NCI-H2107 treated with DMSO at 0.1 percent for 48 hours (cell line): ENCODE measurements at regions not wholly inside any gene's neighbourhood (a gene's known extent, or its start where the extent isn't known, plus 50 kb on each side); places are given as distances from the start of the nearest gene placed in this dataset.
"Not testable (repeated sequence)": the region's sequence is repeated elsewhere in the genome, so short reads cannot be mapped to it uniquely, and the experiment has no call there.

Source experiments
- DNase-seq: peaks from one replicate; lab custom pipeline; 2025; ENCODE audit not compliant: unreplicated experiment; lab: John Stamatoyannopoulos, UW

GRCh38 chr4:64016893-64017292 is 392.4 kb downstream of the TECRL start:
- DNase-seq: no peak

DNA sequence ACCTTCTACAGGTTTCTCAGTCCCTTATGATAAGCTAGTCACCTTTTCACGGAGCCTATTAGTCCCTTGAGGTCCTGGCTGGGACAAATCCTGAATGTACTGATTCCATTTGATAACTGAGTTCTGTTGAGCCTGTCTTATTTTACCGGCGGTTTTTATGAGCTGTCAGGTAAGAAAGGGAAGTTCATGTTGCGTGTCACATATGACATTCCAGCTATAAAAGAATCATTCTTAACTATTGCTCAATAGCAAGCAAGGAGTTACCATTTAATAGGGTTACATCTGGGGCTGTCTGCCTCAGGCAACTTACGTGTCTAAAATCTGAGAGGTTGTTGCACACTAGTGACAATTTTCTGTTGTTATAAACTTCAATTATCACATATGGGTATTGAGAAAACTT is 394.6 kb downstream of the TECRL start:
- no peak for DNase-seq

DNA sequence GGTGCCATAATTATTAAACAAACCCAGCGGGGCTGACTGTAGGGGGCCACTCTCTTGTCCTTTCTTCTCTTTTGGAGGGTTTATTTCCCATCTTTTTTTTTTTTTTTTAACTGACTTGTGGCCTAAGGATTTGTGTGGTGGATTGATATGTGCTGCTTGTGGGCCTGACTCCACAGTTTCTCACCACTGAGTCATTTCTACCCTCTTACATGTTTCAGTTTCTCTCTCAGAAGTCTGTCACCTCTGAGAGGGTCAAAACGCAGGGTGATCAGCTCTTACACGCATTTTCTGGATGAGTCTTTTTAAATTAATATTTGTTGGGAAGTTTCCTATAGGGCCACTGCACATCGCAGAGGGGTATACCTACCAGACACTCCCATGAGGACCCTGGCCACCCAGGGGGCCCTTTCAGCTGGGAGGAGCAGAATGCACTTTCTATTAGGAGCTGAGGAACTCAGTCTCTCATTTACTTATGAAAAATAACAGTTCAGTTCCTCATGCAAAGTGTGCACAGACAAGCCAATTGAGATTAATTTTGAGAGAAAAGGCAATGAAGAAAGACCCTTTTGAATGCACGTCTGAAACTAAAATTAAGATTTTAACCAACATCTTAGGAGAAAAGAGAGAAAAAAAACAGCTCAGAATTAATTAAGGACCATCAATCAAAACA is 407.9 kb downstream of the TECRL start:
- no peak for DNase-seq

- no peak for DNase-seq
Measured at GRCh38 chr4:64000241-64000640, 409.0 kb downstream of the TECRL start.

- DNase-seq: no peak
Measured at GRCh38 chr4:63986253-63986652, 423.0 kb downstream of the TECRL start.

GRCh38 chr4:63983224-63983623 is 426.0 kb downstream of the TECRL start:
- DNase-seq: no peak

- no peak for DNase-seq
Measured at GRCh38 chr4:63965875-63966274, 443.4 kb downstream of the TECRL start.

GRCh38 chr4:63942706-63943286 is 466.5 kb downstream of the TECRL start:
- DNase-seq: not testable (repeated sequence)

GRCh38 chr4:63937961-63938360 is 471.3 kb downstream of the TECRL start:
- DNase-seq: no peak

DNA sequence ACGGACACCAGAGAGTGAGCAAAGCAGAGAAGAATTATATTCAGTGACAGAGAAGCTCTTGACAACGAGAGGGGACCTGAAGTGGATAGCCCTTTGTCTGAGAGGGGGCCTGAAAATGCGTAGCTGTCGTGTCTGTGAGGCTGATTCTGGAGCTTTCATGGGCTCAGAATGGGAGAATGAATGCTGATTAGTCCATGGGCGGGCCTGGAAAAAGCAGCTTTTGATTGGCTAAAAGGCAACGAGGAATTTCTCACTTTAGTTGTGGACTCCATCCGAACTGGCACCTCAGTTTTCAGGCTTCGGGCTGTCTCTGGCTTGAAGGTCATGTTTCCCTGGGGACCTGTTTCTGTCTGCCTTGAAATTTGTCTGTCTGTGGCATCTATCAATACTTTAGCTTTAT is 487.1 kb downstream of the TECRL start:
- no peak for DNase-seq

DNA sequence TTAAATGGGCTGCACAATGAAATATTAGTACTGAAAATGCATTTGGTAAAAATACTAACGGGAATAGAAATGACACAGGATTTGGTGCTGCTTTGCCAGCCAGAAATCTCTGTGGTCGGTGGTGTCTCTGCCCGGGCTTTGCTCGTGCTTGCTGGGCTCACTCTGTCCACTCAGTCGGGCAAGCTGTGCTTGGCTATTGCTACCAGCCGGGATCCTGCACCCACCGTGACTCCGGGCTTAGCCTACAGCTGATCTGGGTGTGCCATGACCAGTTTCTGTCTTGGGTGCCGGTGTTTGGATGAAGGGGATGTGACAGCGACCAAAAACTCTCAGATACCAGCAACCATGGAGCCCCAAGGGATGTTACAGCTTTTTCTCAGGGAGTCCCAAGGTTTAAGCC is 487.7 kb downstream of the TECRL start:
- no peak for DNase-seq

GRCh38 chr4:63919636-63920365 is 489.4 kb downstream of the TECRL start:
- DNase-seq: no peak

DNA sequence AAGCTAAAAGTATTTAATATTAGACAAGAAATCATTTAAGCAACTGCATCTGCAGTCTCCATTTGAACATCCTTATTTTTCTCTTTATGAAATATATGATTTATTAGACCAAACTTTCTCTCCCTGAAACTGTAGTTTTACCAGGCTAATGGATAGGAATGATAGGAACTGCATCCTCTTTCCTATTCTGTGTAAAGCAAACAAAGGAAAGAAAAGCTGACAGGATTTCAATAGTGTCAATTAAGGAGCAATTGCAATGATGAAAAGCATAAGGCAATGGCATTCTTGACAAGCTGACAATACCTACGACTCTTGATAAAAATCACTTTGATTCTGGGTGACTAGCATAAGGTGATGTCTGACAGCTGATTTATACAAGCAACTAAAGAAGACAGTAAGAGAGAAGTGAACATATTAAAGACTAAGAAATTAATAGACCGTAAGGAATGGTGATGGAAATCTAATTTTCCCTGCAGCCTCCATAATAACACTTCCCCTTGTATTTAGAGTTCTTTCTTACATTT is 502.5 kb downstream of the TECRL start:
- DNase-seq: no peak

DNA sequence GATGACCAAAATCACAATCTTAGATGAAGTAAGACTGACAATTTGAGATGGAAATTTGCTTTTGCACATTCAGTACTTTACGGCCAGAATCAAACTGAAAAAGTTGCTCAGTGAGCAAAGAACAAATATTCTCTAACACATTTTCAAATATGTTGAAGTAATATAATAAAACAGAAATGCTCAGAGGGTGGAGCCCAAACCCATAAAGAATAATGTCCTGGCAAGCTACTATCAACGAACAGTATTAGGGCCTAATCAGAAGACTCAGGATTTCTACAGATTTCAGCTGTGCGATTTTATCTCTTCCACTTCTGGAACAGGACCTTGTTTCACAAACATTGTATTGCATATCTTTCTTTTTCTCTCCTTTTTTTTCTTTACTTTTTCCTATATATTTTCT is 505.0 kb downstream of the TECRL start:
- DNase-seq: no peak

DNA sequence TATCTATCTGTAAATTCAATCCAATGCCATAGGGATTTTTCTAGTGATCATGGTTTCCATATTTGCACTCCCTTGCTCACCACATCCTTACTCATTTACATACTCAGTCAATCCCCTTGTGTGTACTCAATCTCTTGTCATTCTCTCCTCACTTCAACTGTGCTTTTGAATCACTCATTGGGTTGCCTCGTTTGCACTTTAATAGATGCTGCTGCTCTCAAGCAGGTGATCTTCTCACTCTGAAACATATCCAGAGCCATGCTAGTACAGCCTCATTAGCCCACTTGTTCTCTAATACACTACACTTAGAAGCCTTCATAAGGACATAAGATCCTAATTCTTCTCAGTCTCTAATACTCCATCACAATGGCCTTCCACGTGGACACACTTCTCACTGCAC is 507.9 kb downstream of the TECRL start:
- DNase-seq: no peak

GRCh38 chr4:63898961-63899360 is 510.3 kb downstream of the TECRL start:
- no peak for DNase-seq

DNA sequence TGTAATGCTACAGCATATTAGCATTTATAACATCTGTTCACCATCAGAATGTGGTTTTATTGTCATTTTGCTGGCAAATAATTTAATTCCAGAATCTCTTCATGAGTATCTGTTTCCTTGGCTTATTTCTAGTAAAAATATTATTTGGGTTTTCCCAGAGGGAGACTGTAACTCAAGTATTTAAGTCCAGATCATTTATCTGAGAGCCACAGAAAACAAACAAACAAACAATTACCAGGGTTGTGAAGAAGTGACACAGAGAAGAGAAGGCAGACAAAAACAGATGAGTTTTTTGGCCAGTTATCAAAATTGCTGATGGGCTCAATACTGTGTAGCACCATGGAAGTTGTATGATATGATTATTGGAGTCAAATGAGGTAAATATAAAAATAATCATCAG is 515.1 kb downstream of the TECRL start:
- no peak for DNase-seq

DNA sequence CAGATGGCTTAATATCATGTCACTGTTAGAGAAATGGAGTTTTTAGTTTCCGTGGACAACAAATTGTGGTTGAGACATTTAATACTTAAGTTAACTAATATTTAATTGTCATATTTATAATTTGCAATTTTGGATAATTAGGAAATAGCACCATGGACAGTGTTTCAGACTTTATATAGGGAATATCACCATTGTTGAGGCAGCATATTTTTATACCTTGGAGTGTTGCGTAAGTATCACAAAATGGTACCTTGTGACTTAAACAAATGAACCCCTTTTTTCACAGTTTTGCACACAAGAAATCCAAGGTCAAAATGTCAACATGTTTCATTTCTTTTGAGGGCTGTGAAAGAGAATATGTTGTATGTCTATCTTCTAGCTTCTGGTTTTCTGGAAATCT is 539.9 kb downstream of the TECRL start:
- no peak for DNase-seq

- no peak for DNase-seq
Measured at GRCh38 chr4:63851496-63851895, 557.8 kb downstream of the TECRL start.

DNA sequence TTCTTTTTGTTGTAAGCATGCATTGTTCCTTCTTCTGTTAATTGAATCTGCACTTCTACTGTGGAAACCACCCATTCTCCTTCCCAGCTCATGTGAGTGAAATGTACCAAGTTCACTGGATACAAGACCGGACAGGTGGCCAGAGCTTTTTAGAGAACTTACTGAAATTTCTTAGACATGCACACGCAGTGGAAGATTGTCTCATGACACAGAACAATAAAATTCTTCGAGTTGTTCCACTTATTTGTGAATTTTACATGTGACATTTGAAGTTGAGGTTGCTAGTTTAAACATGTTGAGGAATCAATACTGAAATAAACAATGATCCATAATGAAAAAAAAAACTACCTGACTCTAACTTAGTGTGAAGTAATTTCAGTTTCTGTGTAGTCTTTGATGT is 568.0 kb downstream of the TECRL start:
- no peak for DNase-seq

DNA sequence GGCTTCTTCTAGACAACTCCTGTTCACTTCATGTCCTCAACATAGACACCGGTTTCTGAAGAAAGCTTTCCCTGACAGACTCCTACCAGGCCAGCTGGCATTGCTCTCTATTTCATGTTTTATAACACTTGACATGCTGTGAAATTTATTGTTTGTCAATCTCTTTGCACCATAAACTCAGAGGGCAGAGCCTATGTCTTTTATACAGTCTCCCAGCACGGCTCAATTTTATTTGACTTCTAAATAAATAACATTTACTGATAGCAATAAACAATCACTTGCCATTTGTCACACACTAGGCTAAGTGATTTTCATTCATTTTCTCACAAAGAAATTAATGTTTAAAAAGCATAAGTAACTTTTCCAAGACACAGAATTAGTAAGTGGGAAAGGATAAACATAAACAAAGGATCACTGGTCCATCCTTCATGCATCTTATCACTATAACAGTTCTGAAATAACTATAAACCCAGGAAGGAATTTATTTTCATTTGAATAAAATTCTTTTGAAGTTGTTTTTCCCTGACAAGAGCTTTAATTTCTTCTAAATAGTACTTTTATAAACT is 577.6 kb downstream of the TECRL start:
- no peak for DNase-seq
